ENCODE measurements at regions not wholly inside any gene's neighbourhood (a gene's known extent, or its start where the extent isn't known, plus 50 kb on each side); places are given as distances from the start of the nearest gene placed in this dataset.

DNA sequence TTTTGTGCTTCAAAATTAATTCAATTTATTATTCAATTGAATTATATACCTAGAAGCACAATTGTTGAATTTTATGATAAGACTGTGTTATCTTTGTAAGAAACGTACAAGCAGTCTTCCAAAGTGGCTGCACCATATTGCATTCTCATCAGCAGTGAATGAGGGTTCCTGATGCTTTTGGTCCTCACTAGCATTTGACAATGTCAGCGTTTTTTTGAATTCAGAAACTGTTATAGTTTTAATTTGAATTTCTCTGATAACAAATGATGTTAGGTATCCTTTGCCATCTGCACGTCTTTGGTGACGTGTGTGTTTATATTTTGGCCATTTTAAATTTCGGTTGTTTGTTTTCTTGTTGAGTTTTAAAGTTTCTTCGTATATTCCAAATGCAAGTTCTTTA lies 553.0 kb upstream of the ZP4 start:
- H3K4me3 Mint-ChIP-seq: no peak overlapping the region
- ATAC-seq (no peak), DNase-seq (ENCODE audit: low spot score) (no peak)
- peaks cover 10% of the 10 kb centered on the region for H3K9me3 Mint-ChIP-seq
- ChIA-PET POLR2A (no interaction called here), CTCF (no interaction called here)
- no peaks in the 10 kb centered on the region for H3K27me3 Mint-ChIP-seq (ENCODE audit: low read depth)
- peaks cover 6% of the 10 kb centered on the region for H3K36me3 Mint-ChIP-seq
- no peak overlapping the region for H3K27ac Mint-ChIP-seq
- peaks cover 11% of the 10 kb centered on the region for H3K4me1 Mint-ChIP-seq
- TF ChIP-seq NFYB (CRISPR knock-in tag; conservative IDR thresholded peaks at IDR 0.05; ENCODE audit: low read depth) (no peak), ZNF317 (CRISPR knock-in tag; IDR thresholded peaks at IDR 0.05; ENCODE audit: borderline replicate concordance, low read depth) (no peak), ARID4B (CRISPR knock-in tag; IDR thresholded peaks at IDR 0.05; ENCODE audit: borderline replicate concordance) (no peak), SMAD4 (CRISPR knock-in tag; IDR thresholded peaks at IDR 0.05) (no peak), MLX (CRISPR knock-in tag; IDR thresholded peaks at IDR 0.05) (no peak), NR2C2 (CRISPR knock-in tag; IDR thresholded peaks at IDR 0.05) (no peak), ZNF219 (CRISPR knock-in tag; IDR thresholded peaks at IDR 0.05; ENCODE audit: borderline replicate concordance) (no peak), ZNF396 (CRISPR knock-in tag; IDR thresholded peaks at IDR 0.05; ENCODE audit: borderline replicate concordance) (no peak), GTF2I (CRISPR knock-in tag; conservative IDR thresholded peaks at IDR 0.05) (no peak), ZNF416 (CRISPR knock-in tag; IDR thresholded peaks at IDR 0.05) (no peak), RELA (CRISPR knock-in tag; IDR thresholded peaks at IDR 0.05; ENCODE audit: borderline replicate concordance) (no peak), ZNF263 (CRISPR knock-in tag; IDR thresholded peaks at IDR 0.05; ENCODE audit: low read depth) (no peak), SMAD3 (CRISPR knock-in tag; IDR thresholded peaks at IDR 0.05; ENCODE audit: borderline replicate concordance) (no peak), HMGA2 (CRISPR knock-in tag; IDR thresholded peaks at IDR 0.05) (no peak), IRF2 (CRISPR knock-in tag; IDR thresholded peaks at IDR 0.05; ENCODE audit: borderline replicate concordance, low read depth) (no peak), NR1H2 (CRISPR knock-in tag; IDR thresholded peaks at IDR 0.05) (no peak)

DNA sequence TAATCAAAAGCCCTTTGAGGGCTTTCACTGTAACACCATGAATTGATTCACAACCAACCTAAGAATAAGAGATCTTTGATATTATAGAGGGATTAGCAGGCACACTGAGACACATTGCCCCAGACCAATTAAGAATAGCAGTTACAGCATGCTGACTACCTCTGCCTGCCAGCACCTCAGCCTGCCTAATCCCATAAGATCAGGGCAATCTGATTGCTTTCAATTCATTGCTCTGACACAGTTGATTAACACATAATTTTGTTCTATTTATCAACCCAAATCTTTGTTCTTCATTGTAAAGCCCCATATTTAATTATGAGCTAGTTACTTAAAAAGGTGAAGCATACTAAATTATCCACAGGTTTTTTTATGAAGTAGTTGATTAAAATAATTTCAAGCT lies 548.8 kb upstream of the ZP4 start:
- Mint-ChIP-seq H3K36me3 (peaks cover 6% of the 10 kb centered on the region), H3K27ac (no peak overlapping the region), H3K4me3 (no peak overlapping the region), H3K4me1 (peaks cover 15% of the 10 kb centered on the region), H3K9me3 (peaks cover 10% of the 10 kb centered on the region), H3K27me3 (ENCODE audit: low read depth) (no peaks in the 10 kb centered on the region)
- ATAC-seq (no peak), DNase-seq (ENCODE audit: low spot score) (no peak)
- ChIA-PET CTCF (no interaction called here), POLR2A (no interaction called here)
- TF ChIP-seq RELA (CRISPR knock-in tag; IDR thresholded peaks at IDR 0.05; ENCODE audit: borderline replicate concordance): no peak
- no peak for TF ChIP-seq NR2C2 (CRISPR knock-in tag; IDR thresholded peaks at IDR 0.05)
- TF ChIP-seq, protein P1, sequence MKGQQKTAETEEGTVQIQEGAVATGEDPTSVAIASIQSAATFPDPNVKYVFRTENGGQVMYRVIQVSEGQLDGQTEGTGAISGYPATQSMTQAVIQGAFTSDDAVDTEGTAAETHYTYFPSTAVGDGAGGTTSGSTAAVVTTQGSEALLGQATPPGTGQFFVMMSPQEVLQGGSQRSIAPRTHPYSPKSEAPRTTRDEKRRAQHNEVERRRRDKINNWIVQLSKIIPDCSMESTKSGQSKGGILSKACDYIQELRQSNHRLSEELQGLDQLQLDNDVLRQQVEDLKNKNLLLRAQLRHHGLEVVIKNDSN (CRISPR knock-in tag; IDR thresholded peaks at IDR 0.05): no peak
- no peak for TF ChIP-seq MXD4 (CRISPR knock-in tag; IDR thresholded peaks at IDR 0.05; ENCODE audit: borderline replicate concordance)
- TF ChIP-seq, protein P2, sequence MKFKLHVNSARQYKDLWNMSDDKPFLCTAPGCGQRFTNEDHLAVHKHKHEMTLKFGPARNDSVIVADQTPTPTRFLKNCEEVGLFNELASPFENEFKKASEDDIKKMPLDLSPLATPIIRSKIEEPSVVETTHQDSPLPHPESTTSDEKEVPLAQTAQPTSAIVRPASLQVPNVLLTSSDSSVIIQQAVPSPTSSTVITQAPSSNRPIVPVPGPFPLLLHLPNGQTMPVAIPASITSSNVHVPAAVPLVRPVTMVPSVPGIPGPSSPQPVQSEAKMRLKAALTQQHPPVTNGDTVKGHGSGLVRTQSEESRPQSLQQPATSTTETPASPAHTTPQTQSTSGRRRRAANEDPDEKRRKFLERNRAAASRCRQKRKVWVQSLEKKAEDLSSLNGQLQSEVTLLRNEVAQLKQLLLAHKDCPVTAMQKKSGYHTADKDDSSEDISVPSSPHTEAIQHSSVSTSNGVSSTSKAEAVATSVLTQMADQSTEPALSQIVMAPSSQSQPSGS (CRISPR knock-in tag; IDR thresholded peaks at IDR 0.05; ENCODE audit: borderline replicate concordance, low read depth): no peak
- TF ChIP-seq ZNF416 (CRISPR knock-in tag; IDR thresholded peaks at IDR 0.05): no peak
- TF ChIP-seq, protein P3, sequence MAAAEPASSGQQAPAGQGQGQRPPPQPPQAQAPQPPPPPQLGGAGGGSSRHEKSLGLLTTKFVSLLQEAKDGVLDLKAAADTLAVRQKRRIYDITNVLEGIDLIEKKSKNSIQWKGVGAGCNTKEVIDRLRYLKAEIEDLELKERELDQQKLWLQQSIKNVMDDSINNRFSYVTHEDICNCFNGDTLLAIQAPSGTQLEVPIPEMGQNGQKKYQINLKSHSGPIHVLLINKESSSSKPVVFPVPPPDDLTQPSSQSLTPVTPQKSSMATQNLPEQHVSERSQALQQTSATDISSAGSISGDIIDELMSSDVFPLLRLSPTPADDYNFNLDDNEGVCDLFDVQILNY (CRISPR knock-in tag; IDR thresholded peaks at IDR 0.05): no peak
- no peak for TF ChIP-seq CBFB (CRISPR knock-in tag; IDR thresholded peaks at IDR 0.05; ENCODE audit: low read depth)
- TF ChIP-seq NFE2L1 (CRISPR knock-in tag; IDR thresholded peaks at IDR 0.05): no peak
- no peak for TF ChIP-seq ZBTB21 (CRISPR knock-in tag; IDR thresholded peaks at IDR 0.05; ENCODE audit: borderline replicate concordance)
- no peak for TF ChIP-seq ATF1 (CRISPR knock-in tag; IDR thresholded peaks at IDR 0.05)
- TF ChIP-seq SMAD3 (CRISPR knock-in tag; IDR thresholded peaks at IDR 0.05; ENCODE audit: borderline replicate concordance): no peak
- TF ChIP-seq EMX1 (CRISPR knock-in tag; IDR thresholded peaks at IDR 0.05): no peak
- TF ChIP-seq, protein P4, sequence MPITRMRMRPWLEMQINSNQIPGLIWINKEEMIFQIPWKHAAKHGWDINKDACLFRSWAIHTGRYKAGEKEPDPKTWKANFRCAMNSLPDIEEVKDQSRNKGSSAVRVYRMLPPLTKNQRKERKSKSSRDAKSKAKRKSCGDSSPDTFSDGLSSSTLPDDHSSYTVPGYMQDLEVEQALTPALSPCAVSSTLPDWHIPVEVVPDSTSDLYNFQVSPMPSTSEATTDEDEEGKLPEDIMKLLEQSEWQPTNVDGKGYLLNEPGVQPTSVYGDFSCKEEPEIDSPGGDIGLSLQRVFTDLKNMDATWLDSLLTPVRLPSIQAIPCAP (CRISPR knock-in tag; IDR thresholded peaks at IDR 0.05): no peak
- no peak for TF ChIP-seq CDX4 (CRISPR knock-in tag; IDR thresholded peaks at IDR 0.05; ENCODE audit: borderline replicate concordance)
- no peak for TF ChIP-seq RORB (CRISPR knock-in tag; IDR thresholded peaks at IDR 0.05)
- no peak for TF ChIP-seq PRRX2 (CRISPR knock-in tag; IDR thresholded peaks at IDR 0.05)
